Brain microvascular endothelial cell (primary cell): ENCODE measurements at regions not wholly inside any gene's neighbourhood (a gene's known extent, or its start where the extent isn't known, plus 50 kb on each side); places are given as distances from the start of the nearest gene placed in this dataset.

Experiments used
- DNase-seq: peaks from one replicate; pipeline ENCODE4 v3.0.0-alpha.2; 2020
- H3K27ac ChIP-seq: fragments of 250-450 bp; sonication (Bioruptor Pico); 2 replicates; pipeline ENCODE4 v1.5.1; 2020; ENCODE audit warnings: mild to moderate bottlenecking, moderate library complexity
- H3K27me3 ChIP-seq: fragments of 250-450 bp; sonication (Bioruptor Pico); replicated peaks from 2 replicates; pipeline ENCODE4 v1.5.1; 2020; ENCODE audit warnings: mild to moderate bottlenecking
- H3K36me3 ChIP-seq: fragments of 250-450 bp; sonication (Bioruptor Pico); replicated peaks from 2 replicates; pipeline ENCODE4 v1.5.1; 2020; ENCODE audit warnings: mild to moderate bottlenecking
- H3K4me3 ChIP-seq: 2 replicates; pipeline ENCODE4 v1.5.1; 2011; ENCODE audit warnings: low read depth, mild to moderate bottlenecking, control low read depth, low read length, moderate library complexity
- CTCF ChIP-seq: IDR thresholded peaks from 2 replicates; pipeline ENCODE4 v1.5.1; 2011; ENCODE audit warnings: low read depth, mild to moderate bottlenecking, moderate library complexity, low read length, control low read depth, inconsistent platforms; ENCODE audit errors: missing control alignments
- in situ Hi-C: cut with HindIII; loops from 2 replicates; pipeline ENCODE4 v1.10.0; 2017; ENCODE audit warnings: low sequenced_read_pairs, low pct_ligation_motif_present

GRCh38 chr13:87923753-87924152 is 252.6 kb downstream of the SLITRK5 start:
- TF ChIP-seq CTCF: no peak
- H3K27ac ChIP-seq: no peak overlapping the region
- DNase-seq: no peak
- no peaks in the 10 kb centered on the region for H3K36me3 ChIP-seq
- in situ Hi-C loops: no loop called here
- H3K4me3 ChIP-seq: no peak overlapping the region
- no peaks in the 10 kb centered on the region for H3K27me3 ChIP-seq

GRCh38 chr13:87925006-87925405 is 253.8 kb downstream of the SLITRK5 start:
- Histone ChIP-seq H3K36me3 (no peaks in the 10 kb centered on the region), H3K4me3 (no peak overlapping the region), H3K27me3 (no peaks in the 10 kb centered on the region), H3K27ac (no peak overlapping the region)
- in situ Hi-C loops: no loop called here
- no peak for TF ChIP-seq CTCF
- no peak for DNase-seq

- in situ Hi-C loops: no loop called here
- TF ChIP-seq CTCF: no peak
Measured at GRCh38 chr13:87940776-87941175, 269.6 kb downstream of the SLITRK5 start.

GRCh38 chr13:87941226-87941625 is 270.1 kb downstream of the SLITRK5 start:
- in situ Hi-C loops: no loop called here
- Histone ChIP-seq H3K27ac (no peak overlapping the region), H3K27me3 (no peaks in the 10 kb centered on the region), H3K4me3 (no peak overlapping the region), H3K36me3 (no peaks in the 10 kb centered on the region)
- no peak for TF ChIP-seq CTCF
- no peak for DNase-seq

More at GRCh38 chr13:87940776-87941175, 269.6 kb downstream of the SLITRK5 start:
- no peak overlapping the region for H3K4me3 ChIP-seq
- no peaks in the 10 kb centered on the region for H3K36me3 ChIP-seq
- H3K27me3 ChIP-seq: no peaks in the 10 kb centered on the region
- no peak for DNase-seq
- no peak overlapping the region for H3K27ac ChIP-seq

- Histone ChIP-seq H3K27me3 (no peaks in the 10 kb centered on the region), H3K4me3 (no peak overlapping the region), H3K27ac (no peak overlapping the region), H3K36me3 (no peaks in the 10 kb centered on the region)
- in situ Hi-C loops: no loop called here
- TF ChIP-seq CTCF: no peak
- DNase-seq: no peak
Measured at GRCh38 chr13:87942205-87942604, 271.0 kb downstream of the SLITRK5 start.

GRCh38 chr13:87944038-87944437 is 272.9 kb downstream of the SLITRK5 start:
- Histone ChIP-seq H3K36me3 (no peaks in the 10 kb centered on the region), H3K27ac (no peak overlapping the region), H3K27me3 (no peaks in the 10 kb centered on the region), H3K4me3 (no peak overlapping the region)
- DNase-seq: no peak
- no peak for TF ChIP-seq CTCF
- in situ Hi-C loops: no loop called here
